ENCODE measurements at regions not wholly inside any gene's neighbourhood (a gene's known extent, or its start where the extent isn't known, plus 50 kb on each side); places are given as distances from the start of the nearest gene placed in this dataset.

GRCh38 chr4:8769645-8770517 lies 101.8 kb downstream of the HMX1 start:
- Mint-ChIP-seq H3K36me3 (no peaks in the 10 kb centered on the region), H3K27me3 (no peaks in the 10 kb centered on the region), H3K9me3 (peaks cover 2 to 4% of the 10 kb centered on the region in 2 donors), H3K27ac (no peak overlapping the region), H3K4me1 (no peaks in the 10 kb centered on the region), H3K4me3 (no peak overlapping the region)
- ATAC-seq (replicated peaks) = peak in 1 of 2 donors; percentile 29
- DNase-seq = no peak

DNA sequence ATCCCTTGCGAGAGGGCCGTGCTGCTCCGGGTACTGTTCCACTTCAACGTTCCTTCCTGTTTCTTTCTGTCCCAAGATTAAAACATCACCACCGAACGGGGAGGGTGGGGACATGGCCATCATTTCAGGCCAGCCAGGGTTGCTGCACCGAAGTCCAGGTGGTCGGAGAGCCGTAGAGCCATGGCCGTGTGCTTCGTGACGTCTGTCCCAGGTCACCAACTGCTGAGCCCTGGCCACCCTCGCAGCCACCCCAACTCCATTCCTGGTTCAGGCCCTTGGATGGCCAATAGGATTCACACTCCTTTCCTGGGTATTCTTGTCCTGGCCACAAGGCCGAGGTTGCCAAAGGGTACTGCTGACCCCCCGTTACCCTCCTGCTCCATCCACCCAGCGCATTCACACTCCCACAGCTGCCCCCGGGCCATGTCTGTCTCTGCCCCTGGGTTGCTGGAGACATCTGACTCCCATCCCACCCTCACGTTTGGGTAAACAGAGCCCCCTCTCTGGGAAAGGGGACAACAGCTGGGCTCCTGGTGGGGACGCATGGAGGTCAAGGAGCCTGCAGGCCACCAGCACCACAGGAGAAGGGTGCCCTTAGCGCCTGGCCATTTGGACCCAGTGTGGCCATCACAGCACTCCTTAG lies 103.2 kb downstream of the HMX1 start:
- H3K9me3 Mint-ChIP-seq = peaks cover 2 to 4% of the 10 kb centered on the region in 2 donors
- H3K36me3 Mint-ChIP-seq = no peaks in the 10 kb centered on the region
- H3K4me1 Mint-ChIP-seq = no peaks in the 10 kb centered on the region
- H3K4me3 Mint-ChIP-seq = no peak overlapping the region
- ATAC-seq (replicated peaks) (no peak), DNase-seq (no peak)
- no peaks in the 10 kb centered on the region for H3K27me3 Mint-ChIP-seq
- no peak overlapping the region for H3K27ac Mint-ChIP-seq

DNA sequence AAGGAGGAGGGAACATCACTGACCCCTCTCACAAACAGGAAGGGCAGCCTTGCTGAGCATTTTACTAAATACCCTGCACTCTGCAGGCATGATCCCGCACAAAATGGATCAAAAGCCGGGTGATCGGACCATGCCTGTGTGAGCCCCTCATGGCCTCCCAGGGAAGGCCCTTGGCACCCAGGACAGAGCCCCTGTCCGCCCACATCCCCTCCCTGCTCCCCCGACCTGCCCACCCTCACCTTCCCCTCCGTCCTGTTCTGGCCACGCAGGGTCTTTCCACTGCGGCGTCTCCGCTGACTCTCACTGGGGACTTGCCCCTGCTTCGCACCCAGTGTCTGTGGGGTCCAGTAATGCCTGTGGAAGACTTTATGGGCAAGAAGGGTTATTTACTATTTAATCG lies 105.0 kb downstream of the HMX1 start:
- H3K36me3 Mint-ChIP-seq = no peaks in the 10 kb centered on the region
- H3K9me3 Mint-ChIP-seq = peaks cover 2 to 4% of the 10 kb centered on the region in 2 donors
- no peak overlapping the region for H3K4me3 Mint-ChIP-seq
- ATAC-seq (replicated peaks) (no peak), DNase-seq (no peak)
- H3K4me1 Mint-ChIP-seq = no peaks in the 10 kb centered on the region
- H3K27ac Mint-ChIP-seq = no peak overlapping the region
- no peaks in the 10 kb centered on the region for H3K27me3 Mint-ChIP-seq

- H3K27me3 Mint-ChIP-seq = peaks cover 0 to 4% of the 10 kb centered on the region in 2 donors
- ATAC-seq (replicated peaks) = no peak
- H3K4me3 Mint-ChIP-seq = no peak overlapping the region
- H3K4me1 Mint-ChIP-seq = no peaks in the 10 kb centered on the region
- peaks cover 2 to 4% of the 10 kb centered on the region in 2 donors for H3K9me3 Mint-ChIP-seq
- no peak for DNase-seq
- H3K27ac Mint-ChIP-seq = no peak overlapping the region
- H3K36me3 Mint-ChIP-seq = no peaks in the 10 kb centered on the region
These were observed 105.7 kb downstream of the HMX1 start for GRCh38 chr4:8765631-8766590.

- DNase-seq (no peak), ATAC-seq (replicated peaks) (no peak)
- Mint-ChIP-seq H3K36me3 (no peaks in the 10 kb centered on the region), H3K27me3 (peaks cover 0 to 4% of the 10 kb centered on the region in 2 donors), H3K4me3 (no peak overlapping the region), H3K9me3 (peaks cover 2 to 4% of the 10 kb centered on the region in 2 donors), H3K4me1 (no peaks in the 10 kb centered on the region), H3K27ac (no peak overlapping the region)
These were observed 106.6 kb downstream of the HMX1 start for GRCh38 chr4:8765084-8765483.

GRCh38 chr4:8763966-8764901 lies 107.4 kb downstream of the HMX1 start:
- Mint-ChIP-seq H3K36me3 (no peaks in the 10 kb centered on the region), H3K27ac (no peak overlapping the region), H3K27me3 (peaks cover 0 to 4% of the 10 kb centered on the region in 2 donors), H3K9me3 (peaks cover 2 to 4% of the 10 kb centered on the region in 2 donors), H3K4me3 (no peak overlapping the region), H3K4me1 (no peaks in the 10 kb centered on the region)
- ATAC-seq (replicated peaks) = no peak
- no peak for DNase-seq

DNA sequence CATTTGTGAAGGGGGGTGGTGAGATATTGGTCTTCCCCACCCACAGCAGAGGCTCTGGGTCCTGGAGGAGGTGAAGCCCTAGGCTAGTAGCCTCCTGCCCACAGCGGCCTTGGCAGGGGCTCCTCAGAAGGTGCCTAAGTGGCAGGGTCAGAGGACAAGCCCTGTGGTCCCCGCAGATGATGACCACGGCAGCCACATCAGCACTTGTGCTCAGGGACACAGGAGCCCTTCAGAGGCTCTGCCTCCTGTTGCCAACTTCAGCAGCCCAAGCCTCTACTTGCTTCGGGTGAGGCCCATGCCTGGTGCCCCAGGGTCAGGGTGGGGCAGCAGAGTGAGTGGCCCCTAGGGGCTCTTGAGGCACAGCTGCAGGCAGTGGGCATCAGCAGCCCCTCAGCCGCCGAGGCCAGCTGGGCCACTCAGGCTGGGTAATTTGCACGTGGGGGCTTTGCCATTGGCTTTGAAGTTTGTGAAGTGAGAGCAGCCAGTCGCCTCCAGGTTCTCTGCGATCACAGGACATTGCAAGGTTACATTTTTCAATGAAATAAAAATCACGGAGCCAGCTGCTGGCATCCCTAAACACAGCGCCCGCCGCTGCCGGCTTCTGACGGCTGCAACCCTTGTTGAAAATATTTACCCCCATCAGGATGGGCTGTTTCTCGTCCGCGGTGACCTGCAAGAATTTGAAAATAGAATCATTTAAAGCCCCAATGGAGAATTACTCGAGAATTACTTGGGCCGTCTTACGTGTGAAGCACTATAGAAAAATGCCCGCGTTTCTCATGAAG lies 108.5 kb downstream of the HMX1 start:
- Mint-ChIP-seq H3K36me3 (no peaks in the 10 kb centered on the region), H3K4me1 (no peaks in the 10 kb centered on the region), H3K27me3 (peaks cover 0 to 4% of the 10 kb centered on the region in 2 donors), H3K4me3 (no peak overlapping the region), H3K9me3 (no peaks in the 10 kb centered on the region), H3K27ac (no peak overlapping the region)
- DNase-seq = no peak
- ATAC-seq (replicated peaks) = no peak

DNA sequence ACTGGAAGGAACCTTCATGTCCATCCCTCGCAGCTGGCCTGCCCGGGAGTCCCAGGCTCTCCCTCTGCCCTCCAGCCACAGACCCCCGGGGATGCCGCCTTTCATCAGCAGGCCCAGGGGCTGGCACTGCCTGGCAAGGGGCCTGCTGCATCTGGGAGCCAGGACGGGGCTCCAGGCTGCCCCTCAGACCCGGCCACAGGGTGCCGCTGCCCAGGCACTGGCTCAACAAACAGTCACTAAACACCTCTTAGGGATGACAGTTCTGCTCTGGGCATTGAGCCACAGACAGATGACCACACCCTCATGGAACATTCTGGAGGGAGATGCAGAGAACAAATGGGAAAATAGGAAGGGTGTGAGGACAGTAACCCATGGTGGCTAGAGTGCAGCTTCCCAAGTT lies 109.3 kb downstream of the HMX1 start:
- Mint-ChIP-seq H3K4me1 (no peaks in the 10 kb centered on the region), H3K4me3 (no peak overlapping the region), H3K9me3 (no peaks in the 10 kb centered on the region), H3K36me3 (no peaks in the 10 kb centered on the region), H3K27ac (no peak overlapping the region), H3K27me3 (peaks cover 0 to 4% of the 10 kb centered on the region in 2 donors)
- DNase-seq = no peak
- ATAC-seq (replicated peaks) = no peak

DNA sequence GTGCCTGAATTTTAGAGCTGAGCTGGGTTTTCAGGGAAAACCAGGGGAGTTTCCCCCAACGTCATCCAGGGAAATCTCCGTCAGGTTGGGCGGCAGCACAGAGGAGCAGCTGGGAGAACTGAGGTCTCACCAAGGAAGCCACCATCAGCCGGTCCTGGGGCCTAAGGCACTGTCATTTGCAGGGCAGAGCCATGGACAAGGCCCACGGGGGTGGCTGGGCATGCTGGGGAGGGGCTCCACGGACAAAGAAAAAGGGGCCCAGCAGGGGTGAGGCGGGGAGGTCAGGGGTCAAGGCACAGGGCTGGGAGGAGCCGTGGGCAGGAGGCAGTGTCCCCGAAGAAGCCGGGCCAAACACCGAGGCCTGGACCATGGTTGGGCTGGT lies 109.8 kb downstream of the HMX1 start:
- Mint-ChIP-seq H3K4me1 (no peaks in the 10 kb centered on the region), H3K27ac (no peak overlapping the region), H3K9me3 (no peaks in the 10 kb centered on the region), H3K36me3 (no peaks in the 10 kb centered on the region), H3K27me3 (peaks cover 0 to 4% of the 10 kb centered on the region in 2 donors), H3K4me3 (no peak overlapping the region)
- DNase-seq (no peak), ATAC-seq (replicated peaks) (no peak)

GRCh38 chr4:8761167-8761823 lies 110.3 kb downstream of the HMX1 start:
- ATAC-seq (replicated peaks) (no peak), DNase-seq (no peak)
- H3K27me3 Mint-ChIP-seq = peaks cover 0 to 4% of the 10 kb centered on the region in 2 donors
- no peaks in the 10 kb centered on the region for H3K4me1 Mint-ChIP-seq
- H3K9me3 Mint-ChIP-seq = no peaks in the 10 kb centered on the region
- no peaks in the 10 kb centered on the region for H3K36me3 Mint-ChIP-seq
- no peak overlapping the region for H3K4me3 Mint-ChIP-seq
- H3K27ac Mint-ChIP-seq = no peak overlapping the region

DNA sequence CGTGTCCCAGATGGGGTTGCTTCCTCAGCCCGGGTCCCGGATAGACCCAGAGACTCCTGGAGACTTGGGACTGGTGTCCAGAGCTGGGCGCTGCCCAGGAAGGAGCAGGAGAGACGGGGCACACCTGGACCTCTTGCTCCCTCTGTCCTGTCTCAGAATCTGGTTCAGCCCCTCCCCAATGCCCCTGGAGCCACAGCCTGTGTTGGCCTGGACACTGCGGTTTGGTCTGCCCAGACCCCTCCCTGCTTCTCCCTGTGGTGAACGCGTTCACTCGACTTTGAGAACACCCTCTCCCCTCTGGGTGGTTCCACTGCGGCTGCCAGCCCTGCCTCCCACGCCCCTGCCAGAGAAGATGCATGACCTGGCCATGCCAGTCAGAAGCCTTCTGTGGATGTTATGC lies 111.1 kb downstream of the HMX1 start:
- ATAC-seq (replicated peaks) = no peak
- H3K9me3 Mint-ChIP-seq = no peaks in the 10 kb centered on the region
- peaks cover 0 to 4% of the 10 kb centered on the region in 2 donors for H3K27me3 Mint-ChIP-seq
- H3K27ac Mint-ChIP-seq = no peak overlapping the region
- no peak for DNase-seq
- H3K36me3 Mint-ChIP-seq = no peaks in the 10 kb centered on the region
- no peaks in the 10 kb centered on the region for H3K4me1 Mint-ChIP-seq
- no peak overlapping the region for H3K4me3 Mint-ChIP-seq

- Mint-ChIP-seq H3K27ac (no peak overlapping the region), H3K9me3 (no peaks in the 10 kb centered on the region), H3K27me3 (peaks cover 0 to 4% of the 10 kb centered on the region in 2 donors), H3K36me3 (no peaks in the 10 kb centered on the region), H3K4me3 (no peak overlapping the region), H3K4me1 (no peaks in the 10 kb centered on the region)
- DNase-seq = no peak
- ATAC-seq (replicated peaks) = no peak
These were observed 111.7 kb downstream of the HMX1 start for GRCh38 chr4:8759987-8760386.
